ENCODE measurements at regions not wholly inside any gene's neighbourhood (a gene's known extent, or its start where the extent isn't known, plus 50 kb on each side); places are given as distances from the start of the nearest gene placed in this dataset.
A peak's percentile ranks its signal among the peaks of the same experiment; 100 is the strongest.

DNA sequence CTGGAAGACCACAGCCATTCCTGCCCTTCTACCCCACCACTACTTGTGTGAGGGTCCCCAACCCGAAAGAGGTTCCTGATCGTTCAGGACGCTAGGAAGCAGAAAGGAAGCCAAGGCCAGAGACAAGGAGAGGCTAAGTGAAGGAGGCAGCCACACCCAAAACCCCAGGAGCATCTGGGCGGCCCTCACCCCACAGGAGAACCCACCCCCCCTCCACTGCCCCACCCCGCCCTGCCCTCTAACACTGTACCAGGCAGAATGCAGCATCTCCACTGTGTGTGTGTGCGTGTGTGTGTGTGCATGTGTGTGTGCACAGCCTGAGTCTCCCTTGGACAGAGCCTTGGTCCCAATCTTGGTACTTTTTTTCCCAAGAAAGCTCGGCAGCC is 207.5 kb upstream of the HAAO start:
- Histone ChIP-seq H3K9me3 (no peaks in the 10 kb centered on the region), H3K27ac (peak overlapping the region in 1 of 4 donors; percentile 19), H3K27me3 (no peaks in the 10 kb centered on the region), H3K36me3 (no peaks in the 10 kb centered on the region), H3K4me1 (peaks cover 7 to 20% (median 14%) of the 10 kb centered on the region in 3 donors), H3K4me3 (no peak overlapping the region)
- 95 to 99% methylated on average over 7 of the region's 7 CpGs for WGBS, 2 donors
- peak in 2 of 4 donors; percentile 9 to 15 for ATAC-seq
- no peak for TF ChIP-seq CTCF (IDR thresholded peaks at IDR 0.05)
- intact Hi-C loops (cut with DNase I), result no loop called here
- peak in 2 of 6 donors; percentile 4 to 9 for DNase-seq
- FAIRE-seq, result no peak

DNA sequence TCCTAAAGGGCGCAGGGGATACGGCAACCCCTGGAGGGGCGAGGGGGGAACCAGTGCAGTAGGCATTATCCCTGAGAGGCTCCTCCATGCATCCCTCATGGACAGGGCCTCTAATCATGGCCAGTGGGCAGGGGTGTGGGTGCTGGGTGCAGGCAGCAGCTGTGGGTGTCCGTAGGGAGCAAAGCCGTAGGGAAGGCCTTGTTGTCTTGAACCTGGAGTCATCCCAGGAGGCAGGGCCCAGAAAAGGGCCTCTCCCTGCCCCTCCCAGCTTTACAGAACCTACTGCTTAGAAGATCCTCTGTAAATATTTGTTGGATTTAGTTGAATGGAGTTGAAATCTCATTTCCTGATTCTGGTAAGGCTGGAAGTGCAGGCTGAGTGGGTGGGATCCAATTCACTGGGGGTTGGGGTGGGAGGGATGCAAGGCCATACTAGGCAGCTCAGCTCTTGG is 207.0 kb upstream of the HAAO start:
- FAIRE-seq, result no peak
- Histone ChIP-seq H3K4me1 (peaks cover 2 to 15% (median 10%) of the 10 kb centered on the region in 3 donors), H3K27ac (no peak overlapping the region), H3K36me3 (no peaks in the 10 kb centered on the region), H3K9me3 (no peaks in the 10 kb centered on the region), H3K27me3 (no peaks in the 10 kb centered on the region), H3K4me3 (no peak overlapping the region)
- intact Hi-C loops (cut with DNase I), result no loop called here
- no peak for TF ChIP-seq CTCF (IDR thresholded peaks at IDR 0.05)
- 86 to 87% methylated on average over 5 of the region's 5 CpGs for WGBS, 2 donors
- DNase-seq, result peak in 2 of 6 donors; percentile 6 to 13
- peak in 2 of 4 donors; percentile 18 to 44 for ATAC-seq

- H3K9me3 ChIP-seq, result no peaks in the 10 kb centered on the region
- intact Hi-C loops (cut with DNase I), result no loop called here
- H3K27ac ChIP-seq, result no peak overlapping the region
- H3K27me3 ChIP-seq, result no peaks in the 10 kb centered on the region
- no peaks in the 10 kb centered on the region for H3K36me3 ChIP-seq
- no peak for ATAC-seq
- no peak for TF ChIP-seq CTCF (IDR thresholded peaks at IDR 0.05)
- H3K4me1 ChIP-seq, result peaks cover 0 to 11% (median 3%) of the 10 kb centered on the region in 3 donors
- H3K4me3 ChIP-seq, result no peak overlapping the region
- 98% methylated on average over 10 of the region's 10 CpGs for WGBS, 2 donors
- no peak for FAIRE-seq
- DNase-seq, result peak in 2 of 6 donors; percentile 2 to 5
Measured at GRCh38 chr2:42998721-42999120, 206.3 kb upstream of the HAAO start.

DNA sequence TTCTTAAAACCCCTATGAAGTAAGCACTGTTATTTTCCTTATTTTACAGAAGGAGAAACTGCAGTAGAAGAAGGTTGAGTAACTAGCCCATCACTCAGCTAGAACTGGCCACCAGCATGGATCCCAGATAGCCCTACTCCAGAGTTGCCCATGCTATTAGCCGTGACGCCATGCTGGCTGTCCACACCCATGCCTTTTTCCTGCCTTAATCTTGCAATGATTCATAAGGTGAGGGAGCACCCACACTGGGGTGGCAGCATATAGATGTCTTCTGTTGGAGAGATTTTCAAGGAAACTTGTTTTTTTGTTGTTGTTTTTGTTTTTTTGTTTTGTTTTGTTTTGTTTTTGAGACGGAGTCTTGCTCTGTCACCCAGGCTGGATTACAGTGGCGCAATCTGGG is 204.1 kb upstream of the HAAO start:
- no peak overlapping the region for H3K4me3 ChIP-seq
- FAIRE-seq, result no peak
- 93 to 98% methylated on average over 4 of the region's 4 CpGs for WGBS, 2 donors

More for the DNA sequence above, 204.1 kb upstream of the HAAO start:
- no peaks in the 10 kb centered on the region for H3K9me3 ChIP-seq
- intact Hi-C loops (cut with DNase I), result no loop called here
- no peaks in the 10 kb centered on the region for H3K27me3 ChIP-seq
- no peak for TF ChIP-seq CTCF (IDR thresholded peaks at IDR 0.05)
- H3K4me1 ChIP-seq, result peaks cover 0 to 6% (median 0%) of the 10 kb centered on the region in 3 donors
- no peaks in the 10 kb centered on the region for H3K36me3 ChIP-seq
- DNase-seq (peak in 3 of 6 donors; percentile 0 to 13 (median 5)), ATAC-seq (no peak)
- H3K27ac ChIP-seq, result no peak overlapping the region

Measured in pancreas (tissue), 10 donors.